ENCODE measurements at regions not wholly inside any gene's neighbourhood (a gene's known extent, or its start where the extent isn't known, plus 50 kb on each side); places are given as distances from the start of the nearest gene placed in this dataset.

DNA sequence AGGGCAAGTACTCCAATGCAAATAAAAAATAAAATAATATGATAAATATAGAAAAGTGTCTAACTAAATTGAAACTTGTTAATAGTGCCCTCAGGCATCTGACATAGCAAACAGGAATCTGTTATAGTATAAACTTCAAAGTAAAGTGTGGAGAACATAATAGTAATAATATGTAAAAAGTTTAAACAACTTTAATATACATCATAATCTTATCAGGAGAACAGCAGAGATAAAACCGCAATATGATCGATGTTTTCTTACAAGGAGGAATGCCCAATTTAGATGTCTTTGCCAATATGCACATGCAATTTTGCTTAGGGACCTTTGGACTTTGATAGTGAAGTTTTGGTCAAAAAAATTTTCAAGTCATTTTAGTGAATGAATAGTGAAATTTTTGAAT is 514.8 kb upstream of the IMPG1 start:
- TF ChIP-seq, protein P1, sequence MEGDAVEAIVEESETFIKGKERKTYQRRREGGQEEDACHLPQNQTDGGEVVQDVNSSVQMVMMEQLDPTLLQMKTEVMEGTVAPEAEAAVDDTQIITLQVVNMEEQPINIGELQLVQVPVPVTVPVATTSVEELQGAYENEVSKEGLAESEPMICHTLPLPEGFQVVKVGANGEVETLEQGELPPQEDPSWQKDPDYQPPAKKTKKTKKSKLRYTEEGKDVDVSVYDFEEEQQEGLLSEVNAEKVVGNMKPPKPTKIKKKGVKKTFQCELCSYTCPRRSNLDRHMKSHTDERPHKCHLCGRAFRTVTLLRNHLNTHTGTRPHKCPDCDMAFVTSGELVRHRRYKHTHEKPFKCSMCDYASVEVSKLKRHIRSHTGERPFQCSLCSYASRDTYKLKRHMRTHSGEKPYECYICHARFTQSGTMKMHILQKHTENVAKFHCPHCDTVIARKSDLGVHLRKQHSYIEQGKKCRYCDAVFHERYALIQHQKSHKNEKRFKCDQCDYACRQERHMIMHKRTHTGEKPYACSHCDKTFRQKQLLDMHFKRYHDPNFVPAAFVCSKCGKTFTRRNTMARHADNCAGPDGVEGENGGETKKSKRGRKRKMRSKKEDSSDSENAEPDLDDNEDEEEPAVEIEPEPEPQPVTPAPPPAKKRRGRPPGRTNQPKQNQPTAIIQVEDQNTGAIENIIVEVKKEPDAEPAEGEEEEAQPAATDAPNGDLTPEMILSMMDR (conservative IDR thresholded peaks at IDR 0.05; ENCODE audit: low read depth, low read length), result no peak
- no peak for TF ChIP-seq EZH2 (IDR thresholded peaks at IDR 0.05; ENCODE audit: borderline replicate concordance, low read depth, low read length, poor library complexity, severe bottlenecking)

Measured in A673 (cell line).